Choroid plexus epithelial cell (primary cell): ENCODE measurements at regions not wholly inside any gene's neighbourhood (a gene's known extent, or its start where the extent isn't known, plus 50 kb on each side); places are given as distances from the start of the nearest gene placed in this dataset.

Experiments
- DNase-seq: peaks from one replicate; pipeline ENCODE4 v3.0.0-alpha.2; 2010; ENCODE audit warnings: low read depth
- H3K4me3 ChIP-seq: 2 replicates; pipeline ENCODE4 v1.5.1; 2011; ENCODE audit warnings: low read depth, mild to moderate bottlenecking, control low read depth, low read length, moderate library complexity
- CTCF ChIP-seq: conservative IDR thresholded peaks from 2 replicates; pipeline ENCODE4 v1.5.1; 2011; ENCODE audit warnings: low read depth, mild to moderate bottlenecking, control low read depth, inconsistent platforms, low read length, moderate library complexity

- TF ChIP-seq CTCF: no peak
- DNase-seq: no peak
- no peak overlapping the region for H3K4me3 ChIP-seq
Measured at GRCh38 chr12:105548626-105549025, 218.1 kb downstream of the C12orf75 start.

GRCh38 chr12:105552056-105552455, 221.6 kb downstream of the C12orf75 start:
- no peak for TF ChIP-seq CTCF
- no peak for DNase-seq
- no peak overlapping the region for H3K4me3 ChIP-seq

- H3K4me3 ChIP-seq: no peak overlapping the region
- no peak for TF ChIP-seq CTCF
- DNase-seq: no peak
Measured at GRCh38 chr12:105554223-105554678, 223.8 kb downstream of the C12orf75 start.

GRCh38 chr12:105554856-105555255, 224.4 kb downstream of the C12orf75 start:
- no peak overlapping the region for H3K4me3 ChIP-seq
- no peak for DNase-seq
- TF ChIP-seq CTCF: no peak

GRCh38 chr12:105555556-105556295, 225.2 kb downstream of the C12orf75 start:
- DNase-seq: no peak
- no peak for TF ChIP-seq CTCF
- no peak overlapping the region for H3K4me3 ChIP-seq

- no peak for DNase-seq
- H3K4me3 ChIP-seq: no peak overlapping the region
- no peak for TF ChIP-seq CTCF
Measured at GRCh38 chr12:105559310-105559709, 228.8 kb downstream of the C12orf75 start.
